GM12892 (cell line): ENCODE measurements at regions not wholly inside any gene's neighbourhood (a gene's known extent, or its start where the extent isn't known, plus 50 kb on each side); places are given as distances from the start of the nearest gene placed in this dataset.

Experiments
- POLR2A ChIP-seq: IDR thresholded peaks from 2 replicates; pipeline ENCODE4 v1.6.1; 2011; ENCODE audit warnings: low read depth, low read length, control low read depth
- POLR2AphosphoS5 ChIP-seq: IDR thresholded peaks from 2 replicates; pipeline ENCODE4 v1.6.1; 2011; ENCODE audit warnings: low read depth, low read length, control low read depth
- TAF1 ChIP-seq: IDR thresholded peaks from 2 replicates; pipeline ENCODE4 v1.6.1; 2011; ENCODE audit warnings: low read depth, mild to moderate bottlenecking, control low read depth, low read length, borderline replicate concordance

- no peak for TF ChIP-seq TAF1
- no peak for TF ChIP-seq POLR2A
- TF ChIP-seq POLR2AphosphoS5 = no peak
These were observed 127.3 kb upstream of the CCND2 start for GRCh38 chr12:4145990-4146859.
